ENCODE measurements at regions not wholly inside any gene's neighbourhood (a gene's known extent, or its start where the extent isn't known, plus 50 kb on each side); places are given as distances from the start of the nearest gene placed in this dataset.

GRCh38 chrX:117771384-117771783 is 345.2 kb downstream of the KLHL13 start:
- no peak for TF ChIP-seq EZH2 (IDR thresholded peaks at IDR 0.05; ENCODE audit: low read depth)
- no peak for TF ChIP-seq CTCF (conservative IDR thresholded peaks at IDR 0.05)
